NCI-H146 (cell line): ENCODE measurements at regions not wholly inside any gene's neighbourhood (a gene's known extent, or its start where the extent isn't known, plus 50 kb on each side); places are given as distances from the start of the nearest gene placed in this dataset.
A peak's percentile ranks its signal among the peaks of the same experiment; 100 is the strongest.
"Not testable (repeated sequence)": the region's sequence is repeated elsewhere in the genome, so short reads cannot be mapped to it uniquely, and the experiment has no call there.

Source experiments
- DNase-seq: peaks from one replicate; lab custom pipeline; 2025; lab: John Stamatoyannopoulos, UW

GRCh38 chr6:154632119-154632518, 101.1 kb upstream of the SCAF8 start:
- DNase-seq = no peak

- DNase-seq = no peak
These were observed 95.8 kb upstream of the SCAF8 start for GRCh38 chr6:154637392-154637791.

- no peak for DNase-seq
These were observed 94.8 kb upstream of the SCAF8 start for GRCh38 chr6:154638369-154638768.

- not testable (repeated sequence) for DNase-seq
These were observed 94.0 kb upstream of the SCAF8 start for GRCh38 chr6:154639196-154639595.

GRCh38 chr6:154648188-154648887, 84.9 kb upstream of the SCAF8 start:
- DNase-seq = no peak

- no peak for DNase-seq
These were observed 84.4 kb upstream of the SCAF8 start for GRCh38 chr6:154648888-154649205.

- DNase-seq = no peak
These were observed 83.5 kb upstream of the SCAF8 start for GRCh38 chr6:154649721-154650120.

- peak; percentile 34 for DNase-seq
These were observed 82.9 kb upstream of the SCAF8 start for GRCh38 chr6:154650351-154650750.

- DNase-seq = no peak
These were observed 81.6 kb upstream of the SCAF8 start for GRCh38 chr6:154651656-154652055.

- no peak for DNase-seq
These were observed 79.8 kb upstream of the SCAF8 start for GRCh38 chr6:154653385-154653784.

GRCh38 chr6:154653853-154654252, 79.4 kb upstream of the SCAF8 start:
- no peak for DNase-seq

GRCh38 chr6:154656660-154657059, 76.6 kb upstream of the SCAF8 start:
- no peak for DNase-seq

- DNase-seq = no peak
These were observed 71.4 kb upstream of the SCAF8 start for GRCh38 chr6:154661768-154662167.

GRCh38 chr6:154664287-154664686, 68.9 kb upstream of the SCAF8 start:
- no peak for DNase-seq

GRCh38 chr6:154668156-154668555, 65.1 kb upstream of the SCAF8 start:
- DNase-seq = no peak

GRCh38 chr6:154672086-154672485, 61.1 kb upstream of the SCAF8 start:
- no peak for DNase-seq

- DNase-seq = no peak
These were observed 59.3 kb upstream of the SCAF8 start for GRCh38 chr6:154673919-154674318.

- peak; percentile 97 for DNase-seq
These were observed 57.6 kb upstream of the SCAF8 start for GRCh38 chr6:154675602-154676088.

GRCh38 chr6:154682633-154683125, 50.5 kb upstream of the SCAF8 start:
- DNase-seq = no peak
